IMR-90 (cell line): ENCODE measurements at regions not wholly inside any gene's neighbourhood (a gene's known extent, or its start where the extent isn't known, plus 50 kb on each side); places are given as distances from the start of the nearest gene placed in this dataset.

Experiments used
- ATAC-seq: fragments of 200-7000 bp; cut with Tn5 transposase; 2 replicates; pipeline ENCODE4 v1.9.1; 2020; ENCODE audit warnings: low read depth, mild to moderate bottlenecking, moderate library complexity
- BruUV-seq: library from RNA; stranded (reverse); fragments of 400-500 nt; replicated peaks from 2 replicates; lab custom pipeline; 2021; lab: Mats Ljungman, UMichigan
- CTCF ChIA-PET: fragments of 300-600 bp; formaldehyde crosslinking; extraction: SDS; loops from one replicate; lab custom pipeline; 2021; ENCODE audit warnings: antibody characterized with exemption; lab: Yijun Ruan, JAX
- POLR2A ChIA-PET: fragments of 300-600 bp; sonication (Branson Sonifier 250); formaldehyde crosslinking; loops from one replicate; lab custom pipeline; 2022; ENCODE audit warnings: antibody characterized with exemption; ENCODE audit not compliant: unreplicated experiment; lab: Charles Lee
- DNase-seq: peaks from one replicate; pipeline ENCODE4 v3.0.0; 2013
- H2AFZ ChIP-seq: replicated peaks from 2 replicates; pipeline ENCODE3; 2013; ENCODE audit warnings: low read length, mild to moderate bottlenecking; ENCODE audit not compliant: poor library complexity
- H2AK5ac ChIP-seq: 2 replicates; pipeline ENCODE4 v1.6.1; 2013; ENCODE audit warnings: low read depth, low read length, inconsistent platforms
- H2AK9ac ChIP-seq: replicated peaks from 2 replicates; pipeline ENCODE3; 2013; ENCODE audit warnings: mild to moderate bottlenecking, low read depth, low read length, moderate library complexity; ENCODE audit not compliant: poor library complexity
- H2BK120ac ChIP-seq: 2 replicates; pipeline ENCODE4 v1.6.1; 2013; ENCODE audit warnings: low read depth, low read length, inconsistent platforms
- H2BK15ac ChIP-seq: 3 replicates; pipeline ENCODE4 v1.6.1; 2013; ENCODE audit warnings: low read depth, low read length, inconsistent platforms
- H2BK20ac ChIP-seq: 2 replicates; pipeline ENCODE4 v1.6.1; 2013; ENCODE audit warnings: low read depth, mild to moderate bottlenecking, inconsistent platforms, low read length, moderate library complexity
- H2BK5ac ChIP-seq: 2 replicates; pipeline ENCODE4 v1.6.1; 2013; ENCODE audit warnings: mild to moderate bottlenecking, low read depth, low read length, inconsistent platforms; ENCODE audit not compliant: poor library complexity, severe bottlenecking
- H3K14ac ChIP-seq: replicated peaks from 2 replicates; pipeline ENCODE4 v1.6.1; 2013; ENCODE audit warnings: low read depth, low read length, inconsistent platforms
- H3K18ac ChIP-seq: 2 replicates; pipeline ENCODE4 v1.6.1; 2013; ENCODE audit warnings: low read depth, low read length, control low read depth
- H3K23ac ChIP-seq: 2 replicates; pipeline ENCODE4 v1.6.1; 2013; ENCODE audit warnings: low read depth, low read length, inconsistent platforms
- H3K27ac ChIP-seq: 2 replicates; pipeline ENCODE4 v1.5.1; 2013; ENCODE audit warnings: mild to moderate bottlenecking, control low read depth, low read length; ENCODE audit not compliant: insufficient read depth
- H3K27me3 ChIP-seq: 2 replicates; pipeline ENCODE4 v1.6.1; 2013; ENCODE audit warnings: low read length; ENCODE audit not compliant: control insufficient read depth, insufficient read depth
- H3K36me3 ChIP-seq: 2 replicates; pipeline ENCODE4 v1.6.1; 2013; ENCODE audit warnings: low read length, mixed read lengths; ENCODE audit not compliant: control insufficient read depth, insufficient read depth
- H3K4ac ChIP-seq: 2 replicates; pipeline ENCODE4 v1.6.1; 2013; ENCODE audit warnings: low read depth, low read length, inconsistent platforms
- H3K4me1 ChIP-seq: 2 replicates; pipeline ENCODE4 v1.6.1; 2013; ENCODE audit warnings: low read length, mixed read lengths; ENCODE audit not compliant: control insufficient read depth, insufficient read depth
- H3K4me2 ChIP-seq: 2 replicates; pipeline ENCODE4 v1.6.1; 2013; ENCODE audit warnings: low read depth, mild to moderate bottlenecking, control low read depth, low read length, moderate library complexity
- H3K4me3 ChIP-seq: 2 replicates; pipeline ENCODE4 v1.5.1; 2013; ENCODE audit warnings: low read depth, mild to moderate bottlenecking, control low read depth, low read length, moderate library complexity; ENCODE audit not compliant: insufficient read depth
- H3K56ac ChIP-seq: 2 replicates; pipeline ENCODE4 v1.6.1; 2013; ENCODE audit warnings: low read length, inconsistent platforms; ENCODE audit not compliant: insufficient read depth; ENCODE audit errors: extremely low read depth
- H3K79me1 ChIP-seq, 2 experiments: 2 replicates each; pipeline ENCODE4 v1.6.1; 2013; ENCODE audit warnings: low read length in 2 of 2, inconsistent platforms in 1 of 2, low read depth in 1 of 2
- H3K9ac ChIP-seq: 2 replicates; pipeline ENCODE4 v1.6.1; 2013; ENCODE audit warnings: low read depth, low read length, control low read depth
- H3K9me1 ChIP-seq: 2 replicates; pipeline ENCODE4 v1.6.1; 2013; ENCODE audit warnings: low read length, inconsistent platforms; ENCODE audit not compliant: insufficient read depth
- H3K9me3 ChIP-seq: 2 replicates; pipeline ENCODE4 v1.6.1; 2013; ENCODE audit warnings: low read length; ENCODE audit not compliant: control insufficient read depth, insufficient read depth
- H4K20me1 ChIP-seq: 2 replicates; pipeline ENCODE4 v1.6.1; 2013; ENCODE audit warnings: low read length, inconsistent platforms; ENCODE audit not compliant: insufficient read depth
- H4K5ac ChIP-seq: 2 replicates; pipeline ENCODE4 v1.6.1; 2013; ENCODE audit warnings: mild to moderate bottlenecking, low read depth, low read length, control low read depth
- H4K8ac ChIP-seq, 2 experiments: 2 replicates each; pipeline ENCODE4 v1.6.1; 2013; ENCODE audit warnings: low read depth in 2 of 2, low read length in 2 of 2, control low read depth in 1 of 2, inconsistent platforms in 1 of 2
- H4K91ac ChIP-seq: 2 replicates; pipeline ENCODE4 v1.6.1; 2013; ENCODE audit warnings: low read depth, low read length, inconsistent platforms; ENCODE audit not compliant: insufficient read depth
- CHD1 ChIP-seq: IDR thresholded peaks from 2 replicates; pipeline ENCODE4 v1.6.1; 2012; ENCODE audit warnings: low read depth, low read length, improper control_type of control experiment
- CTCF ChIP-seq: conservative IDR thresholded peaks from 2 replicates; pipeline ENCODE4 v1.5.1; 2012; ENCODE audit warnings: mild to moderate bottlenecking, low read depth, low read length, improper control_type of control experiment
- ELK1 ChIP-seq: fragments of 150-350 bp; IDR thresholded peaks from 2 replicates; pipeline ENCODE4 v1.6.1; 2016; ENCODE audit warnings: low read depth, mild to moderate bottlenecking, low read length, moderate library complexity, borderline replicate concordance
- FOS ChIP-seq: fragments of 150-350 bp; IDR thresholded peaks from 2 replicates; pipeline ENCODE4 v1.6.1; 2016; ENCODE audit warnings: low read depth, low read length
- MAFK ChIP-seq: IDR thresholded peaks from 2 replicates; pipeline ENCODE4 v1.6.1; 2012; ENCODE audit warnings: low read depth, low read length, improper control_type of control experiment
- MXI1 ChIP-seq: IDR thresholded peaks from 2 replicates; pipeline ENCODE4 v1.6.1; 2012; ENCODE audit warnings: low read depth, mild to moderate bottlenecking, low read length, moderate library complexity, borderline replicate concordance
- NFE2L2 ChIP-seq: fragments of 150-350 bp; IDR thresholded peaks from 2 replicates; pipeline ENCODE4 v1.6.1; 2016; ENCODE audit warnings: low read depth, mild to moderate bottlenecking, low read length
- RCOR1 ChIP-seq: IDR thresholded peaks from 2 replicates; pipeline ENCODE4 v1.6.1; 2012; ENCODE audit warnings: mild to moderate bottlenecking, low read length, improper control_type of control experiment; ENCODE audit not compliant: insufficient replicate concordance
- SMC3 ChIP-seq: fragments of 150-350 bp; IDR thresholded peaks from 2 replicates; pipeline ENCODE4 v1.6.1; 2016; ENCODE audit warnings: low read depth, mild to moderate bottlenecking, antibody characterized with exemption, low read length, moderate library complexity
- USF2 ChIP-seq: fragments of 150-350 bp; IDR thresholded peaks from 2 replicates; pipeline ENCODE4 v1.6.1; 2017; ENCODE audit warnings: mild to moderate bottlenecking, antibody characterized with exemption, low read length, low read depth
- WGBS, 2 experiments: methylation state at CpG; one replicate each; pipeline versions ENCODE4 v1.1.5 to v1.1.7; 2013; ENCODE audit warnings: missing lambda C conversion rate in 2 of 2; ENCODE audit not compliant: insufficient read length in 1 of 2; ENCODE audit errors: extremely low coverage in 2 of 2; 5-methylcytosine and 5-hydroxymethylcytosine counted together
- dilution Hi-C: fragments of 300-500 bp; cut with HindIII; formaldehyde crosslinking; loops from one replicate; pipeline ENCODE4 v1.14.3; 2018; ENCODE audit warnings: low sequenced_read_pairs; ENCODE audit not compliant: unreplicated experiment
- in situ Hi-C: fragments of 300-500 bp; cut with MboI; formaldehyde crosslinking; loops from 3 replicates; pipeline ENCODE4 v1.14.3; 2019; ENCODE audit warnings: low sequenced_read_pairs, inconsistent platforms, mixed read lengths
- intact Hi-C: fragments of 100-400 bp; cut with micrococcal nuclease; formaldehyde crosslinking; loops from 2 replicates; pipeline ENCODE4 v1.10.0; 2022

- H3K4ac ChIP-seq = no peak overlapping the region
- no peak overlapping the region for H2AFZ ChIP-seq
- no peak overlapping the region for H3K56ac ChIP-seq
- H3K18ac ChIP-seq = no peak overlapping the region
- WGBS, 2 experiments = 40% methylated on average over 1 of the region's 4 CpGs; no CpG with 5 or more reads in 1 of the 2 experiments
- H4K91ac ChIP-seq = no peak overlapping the region
- H3K27ac ChIP-seq = no peak overlapping the region
- no peak overlapping the region for H2BK5ac ChIP-seq
- H3K4me3 ChIP-seq = no peak overlapping the region
- no peaks in the 10 kb centered on the region for H3K9me3 ChIP-seq
- intact Hi-C loops (no loop called here), in situ Hi-C loops (no loop called here), dilution Hi-C loops (no loop called here)
- no peak overlapping the region for H3K9ac ChIP-seq
- no peaks in the 10 kb centered on the region for H4K20me1 ChIP-seq
- H3K9me1 ChIP-seq = no peaks in the 10 kb centered on the region
- no peak overlapping the region for H3K4me2 ChIP-seq
- H2AK9ac ChIP-seq = no peak overlapping the region
- no peak overlapping the region for H4K5ac ChIP-seq
- no peak overlapping the region for H4K8ac ChIP-seq
- H2BK15ac ChIP-seq = no peak overlapping the region
- H2BK120ac ChIP-seq = no peak overlapping the region
- no peak for ATAC-seq
- no peak for DNase-seq
- H3K4me1 ChIP-seq = no peaks in the 10 kb centered on the region
- peaks cover 14% of the 10 kb centered on the region for H3K27me3 ChIP-seq
- H2AK5ac ChIP-seq = no peak overlapping the region
- H3K79me1 ChIP-seq = no peaks in the 10 kb centered on the region
- TF ChIP-seq ELK1 (no peak), MXI1 (no peak), USF2 (no peak), FOS (no peak), CHD1 (no peak), MAFK (no peak), RCOR1 (no peak), NFE2L2 (no peak), CTCF (no peak), SMC3 (no peak)
- H3K36me3 ChIP-seq = no peaks in the 10 kb centered on the region
- ChIA-PET POLR2A (no interaction called here), CTCF (no interaction called here)
- no peak overlapping the region for H2BK20ac ChIP-seq
- no TSS peak for BruUV-seq
- H3K23ac ChIP-seq = no peak overlapping the region
- H3K14ac ChIP-seq = no peak overlapping the region
Measured at GRCh38 chr2:45083175-45083574, 73.9 kb upstream of the SIX2 start.
